C4-2B (cell line): ENCODE measurements at regions not wholly inside any gene's neighbourhood (a gene's known extent, or its start where the extent isn't known, plus 50 kb on each side); places are given as distances from the start of the nearest gene placed in this dataset.

Source experiments
- H3K27ac ChIP-seq: fragments of 450-650 bp; 2 replicates; pipeline ENCODE4 v1.5.1; 2017
- ZFX ChIP-seq: fragments of 450-650 bp; IDR thresholded peaks from 2 replicates; pipeline ENCODE4 v1.6.1; 2017
- TF ChIP-seq, protein P1 (sequence below): fragments of 450-650 bp; conservative IDR thresholded peaks from 2 replicates; pipeline ENCODE4 v1.5.1; 2017; ENCODE audit warnings: mild to moderate bottlenecking

DNA sequence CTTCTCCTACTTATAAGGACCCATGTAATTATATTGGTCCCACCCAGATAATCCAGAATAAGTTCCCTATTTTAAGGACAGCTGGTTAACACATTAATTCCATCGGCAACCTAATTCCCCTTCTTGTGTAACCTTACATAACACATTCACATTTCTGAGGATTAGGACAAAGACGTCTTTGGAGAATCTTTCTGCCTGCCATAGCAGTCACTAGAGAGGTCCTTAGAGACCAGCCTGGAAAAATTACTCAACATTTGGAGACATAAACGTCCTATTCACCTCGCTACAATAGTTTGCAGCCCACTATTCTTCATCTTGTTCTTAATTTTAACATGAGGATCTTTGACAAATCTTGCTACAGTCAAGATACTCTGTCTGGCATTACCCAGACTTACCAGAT lies 100.1 kb downstream of the MAFB start:
- no peak overlapping the region for H3K27ac ChIP-seq
- no peak for TF ChIP-seq ZFX
- TF ChIP-seq, protein P1, sequence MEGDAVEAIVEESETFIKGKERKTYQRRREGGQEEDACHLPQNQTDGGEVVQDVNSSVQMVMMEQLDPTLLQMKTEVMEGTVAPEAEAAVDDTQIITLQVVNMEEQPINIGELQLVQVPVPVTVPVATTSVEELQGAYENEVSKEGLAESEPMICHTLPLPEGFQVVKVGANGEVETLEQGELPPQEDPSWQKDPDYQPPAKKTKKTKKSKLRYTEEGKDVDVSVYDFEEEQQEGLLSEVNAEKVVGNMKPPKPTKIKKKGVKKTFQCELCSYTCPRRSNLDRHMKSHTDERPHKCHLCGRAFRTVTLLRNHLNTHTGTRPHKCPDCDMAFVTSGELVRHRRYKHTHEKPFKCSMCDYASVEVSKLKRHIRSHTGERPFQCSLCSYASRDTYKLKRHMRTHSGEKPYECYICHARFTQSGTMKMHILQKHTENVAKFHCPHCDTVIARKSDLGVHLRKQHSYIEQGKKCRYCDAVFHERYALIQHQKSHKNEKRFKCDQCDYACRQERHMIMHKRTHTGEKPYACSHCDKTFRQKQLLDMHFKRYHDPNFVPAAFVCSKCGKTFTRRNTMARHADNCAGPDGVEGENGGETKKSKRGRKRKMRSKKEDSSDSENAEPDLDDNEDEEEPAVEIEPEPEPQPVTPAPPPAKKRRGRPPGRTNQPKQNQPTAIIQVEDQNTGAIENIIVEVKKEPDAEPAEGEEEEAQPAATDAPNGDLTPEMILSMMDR = no peak

DNA sequence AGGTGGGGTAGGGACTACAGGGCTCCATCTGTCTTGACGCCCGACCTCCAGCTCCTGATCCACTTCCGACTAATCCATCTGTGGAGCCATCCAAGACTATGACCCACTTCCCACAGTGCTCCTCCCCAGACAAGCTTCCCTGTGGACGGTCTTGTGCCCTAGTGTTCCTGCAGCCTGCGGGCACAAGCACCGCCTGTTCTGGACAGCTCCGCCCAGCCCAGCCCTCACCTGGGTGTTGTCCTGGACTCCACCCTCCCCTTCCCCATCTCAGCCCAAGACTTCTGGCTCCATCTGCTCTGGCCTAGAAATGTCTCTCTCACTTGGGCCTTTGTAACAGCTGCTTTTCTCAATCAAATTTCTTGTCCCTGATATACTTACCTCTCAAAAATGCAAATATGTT lies 102.0 kb downstream of the MAFB start:
- no peak overlapping the region for H3K27ac ChIP-seq
- no peak for TF ChIP-seq ZFX
- TF ChIP-seq, protein P1 = no peak

DNA sequence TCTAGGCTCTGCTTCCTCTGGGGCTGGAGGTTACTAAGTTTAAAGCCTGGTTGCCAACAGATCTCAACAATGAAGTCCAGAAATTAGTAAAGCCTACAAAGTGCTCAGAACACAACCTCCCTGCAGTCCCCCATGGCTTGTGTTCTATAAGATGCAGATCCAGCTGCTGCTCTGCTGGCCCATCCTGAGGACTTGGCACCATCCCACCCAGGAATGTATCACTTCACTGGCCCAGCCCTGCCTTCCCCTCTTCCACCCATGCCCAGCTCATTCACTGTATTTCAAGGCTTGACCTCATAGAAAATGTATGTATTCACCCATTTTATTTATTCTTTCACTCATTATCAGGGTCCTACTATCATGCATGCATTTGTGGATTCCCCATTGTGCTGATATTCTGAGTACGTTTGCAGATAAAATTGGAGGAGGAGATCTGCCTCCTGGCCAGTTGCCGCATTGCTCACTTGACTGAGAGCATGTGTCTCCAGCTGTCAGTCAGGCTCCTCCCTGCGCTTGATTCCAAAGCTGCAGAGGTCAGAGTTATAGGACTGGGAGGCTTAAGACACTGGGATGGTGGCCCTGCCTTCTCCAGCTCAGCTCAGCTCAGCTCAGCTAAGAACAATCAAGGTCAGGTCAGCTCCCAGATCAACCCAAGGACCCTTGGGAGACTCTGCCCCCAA lies 104.8 kb downstream of the MAFB start:
- no peak for TF ChIP-seq ZFX
- TF ChIP-seq, protein P1 = no peak
- no peak overlapping the region for H3K27ac ChIP-seq

DNA sequence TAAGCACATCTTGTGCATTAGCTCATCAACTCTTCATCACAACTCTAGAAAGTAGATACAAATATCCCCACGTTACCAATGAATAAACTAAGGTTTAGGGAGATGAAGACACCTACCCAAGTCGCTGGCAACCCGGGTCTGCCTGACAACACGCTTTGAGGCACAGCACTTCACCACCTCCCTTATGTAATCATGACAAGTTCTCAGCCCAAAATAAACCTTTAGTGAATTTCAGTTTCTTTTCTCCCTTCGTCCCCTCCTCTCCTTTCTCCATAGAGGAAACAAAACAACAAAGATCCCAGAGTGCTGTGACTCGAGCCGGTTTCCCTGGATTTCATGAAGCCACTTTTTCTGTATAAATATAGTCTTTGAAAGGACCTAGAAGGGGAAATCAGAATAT lies 105.4 kb downstream of the MAFB start:
- no peak for TF ChIP-seq ZFX
- TF ChIP-seq, protein P1 = no peak
- no peak overlapping the region for H3K27ac ChIP-seq

- TF ChIP-seq, protein P1 = no peak
- TF ChIP-seq ZFX = no peak
- no peak overlapping the region for H3K27ac ChIP-seq
Observed at GRCh38 chr20:40583205-40583604, 105.8 kb downstream of the MAFB start.

DNA sequence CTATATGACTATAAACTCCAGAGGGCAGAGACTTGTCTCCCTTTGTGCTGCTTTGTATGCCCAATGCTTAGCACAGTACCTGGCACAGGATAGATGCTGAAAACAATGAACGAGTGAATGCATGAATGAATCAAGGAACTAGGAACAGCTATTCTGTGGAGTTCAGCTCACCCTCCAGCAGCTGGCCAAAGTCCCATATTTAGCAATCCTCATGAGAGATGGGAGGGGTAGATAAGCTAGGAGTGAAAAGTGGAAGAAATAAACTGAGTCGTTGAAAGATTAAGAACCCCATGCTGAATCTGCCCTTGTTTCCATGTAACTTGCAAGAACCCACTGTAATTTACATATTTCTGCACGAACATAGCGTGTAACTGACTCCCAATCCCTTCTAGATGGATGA lies 106.5 kb downstream of the MAFB start:
- H3K27ac ChIP-seq = no peak overlapping the region
- TF ChIP-seq, protein P1 = no peak
- TF ChIP-seq ZFX = no peak

DNA sequence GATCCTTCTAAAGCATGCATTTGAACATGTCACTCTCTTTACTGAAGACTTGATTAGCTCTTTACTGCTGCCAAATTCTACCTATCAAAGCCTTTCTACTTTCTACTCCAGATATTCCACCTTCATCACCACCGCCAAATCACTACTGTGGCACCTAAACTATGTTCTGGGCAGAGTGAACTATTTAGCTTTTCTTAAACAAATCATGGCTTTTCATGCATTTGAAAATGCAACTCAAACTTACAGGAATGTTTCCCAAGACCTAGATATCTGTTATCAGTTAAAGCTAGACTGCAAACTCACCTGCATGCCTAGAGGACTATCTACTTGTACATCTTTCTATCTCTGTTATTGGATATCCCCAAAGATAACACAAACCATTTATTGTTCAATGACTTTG lies 109.3 kb downstream of the MAFB start:
- H3K27ac ChIP-seq = no peak overlapping the region
- no peak for TF ChIP-seq ZFX

GRCh38 chr20:40578961-40579360 lies 110.1 kb downstream of the MAFB start:
- TF ChIP-seq, protein P1 = no peak
- no peak for TF ChIP-seq ZFX
- no peak overlapping the region for H3K27ac ChIP-seq
